Hepatocyte (in vitro differentiated cells): ENCODE measurements at regions not wholly inside any gene's neighbourhood (a gene's known extent, or its start where the extent isn't known, plus 50 kb on each side); places are given as distances from the start of the nearest gene placed in this dataset.
"Not testable (repeated sequence)": the region's sequence is repeated elsewhere in the genome, so short reads cannot be mapped to it uniquely, and the experiment has no call there.

ENCODE experiments used
- DNase-seq: peaks from one replicate; pipeline ENCODE4 v3.0.0-alpha.2; 2016; ENCODE audit warnings: low spot score
- H2AFZ ChIP-seq: fragments of 200-600 bp; sonication (generic); 2 replicates; pipeline ENCODE4 v1.6.0; 2016; ENCODE audit warnings: antibody characterized with exemption, mild to moderate bottlenecking
- H3K27ac ChIP-seq: fragments of 200-600 bp; sonication (generic); 2 replicates; pipeline ENCODE4 v1.5.1; 2016; ENCODE audit warnings: mild to moderate bottlenecking
- H3K27me3 ChIP-seq: fragments of 200-600 bp; sonication (generic); 2 replicates; pipeline ENCODE4 v1.6.1; 2016
- H3K36me3 ChIP-seq: fragments of 200-600 bp; sonication (generic); replicated peaks from 2 replicates; pipeline ENCODE4 v1.5.1; 2016; ENCODE audit warnings: low read depth; ENCODE audit not compliant: insufficient read depth
- H3K4me1 ChIP-seq: fragments of 200-600 bp; sonication (generic); 2 replicates; pipeline ENCODE4 v1.5.1; 2016; ENCODE audit warnings: mild to moderate bottlenecking, moderate library complexity; ENCODE audit not compliant: insufficient read depth
- H3K4me2 ChIP-seq: fragments of 200-600 bp; sonication (generic); 2 replicates; pipeline ENCODE4 v1.6.0; 2016
- H3K4me3 ChIP-seq: fragments of 200-600 bp; sonication (generic); 2 replicates; pipeline ENCODE4 v1.5.1; 2016; ENCODE audit warnings: mild to moderate bottlenecking
- H3K79me2 ChIP-seq: fragments of 200-600 bp; sonication (generic); 2 replicates; pipeline ENCODE4 v1.6.0; 2017; ENCODE audit warnings: mild to moderate bottlenecking
- H3K9me2 ChIP-seq: fragments of 200-600 bp; sonication (generic); replicated peaks from 2 replicates; pipeline ENCODE4 v1.6.0; 2017; ENCODE audit warnings: mild to moderate bottlenecking; ENCODE audit not compliant: insufficient read depth
- H3K9me3 ChIP-seq: fragments of 200-600 bp; sonication (generic); 2 replicates; pipeline ENCODE4 v1.5.1; 2016; ENCODE audit warnings: low read depth, mild to moderate bottlenecking
- H4K20me1 ChIP-seq: fragments of 200-600 bp; sonication (generic); 2 replicates; pipeline ENCODE4 v1.6.0; 2016; ENCODE audit warnings: mild to moderate bottlenecking; ENCODE audit not compliant: insufficient read depth, poor library complexity, severe bottlenecking
- EZH2 ChIP-seq: fragments of 200-600 bp; sonication (generic); IDR thresholded peaks from 2 replicates; pipeline ENCODE4 v1.6.1; 2016; ENCODE audit warnings: antibody characterized with exemption, mild to moderate bottlenecking, borderline replicate concordance
- EZH2phosphoT487 ChIP-seq: fragments of 200-600 bp; sonication (generic); IDR thresholded peaks from one replicate; pipeline ENCODE4 v1.6.1; 2018; ENCODE audit warnings: antibody characterized with exemption, mild to moderate bottlenecking, low read depth, moderate library complexity; ENCODE audit not compliant: unreplicated experiment, severe bottlenecking
- WGBS: methylation state at CpG from one replicate; pipeline ENCODE4 v1.1.6; 2016; ENCODE audit warnings: low lambda C conversion rate; ENCODE audit errors: missing lambda C conversion rate; 5-methylcytosine and 5-hydroxymethylcytosine counted together
- TF ChIP-seq, protein P1 (sequence below): fragments of 200-600 bp; sonication (generic); IDR thresholded peaks from 2 replicates; pipeline ENCODE4 v1.5.1; 2016; ENCODE audit warnings: antibody characterized with exemption, mild to moderate bottlenecking; ENCODE audit not compliant: poor library complexity

DNA sequence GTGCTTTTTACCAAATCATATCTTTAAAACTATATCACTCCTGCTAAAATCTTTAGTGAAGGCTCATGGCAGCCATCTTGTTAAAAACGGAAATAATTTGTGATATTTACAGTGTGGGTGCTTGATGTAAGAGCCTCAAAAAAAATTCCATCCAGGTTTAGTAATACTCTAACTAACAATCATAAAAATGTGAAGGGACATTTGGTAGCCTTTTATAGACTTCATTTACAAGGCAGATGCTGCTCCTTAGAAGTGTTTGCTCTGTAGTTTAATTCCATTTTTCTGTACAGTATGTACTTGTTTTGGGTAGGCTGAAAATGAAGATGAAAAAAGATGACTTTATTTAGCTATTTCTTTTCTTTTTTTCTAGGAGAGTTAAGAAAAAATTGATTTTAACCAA, 525.0 kb downstream of the ZEB2 start:
- H3K4me1 ChIP-seq = peaks cover 9% of the 10 kb centered on the region
- no peaks in the 10 kb centered on the region for H3K9me2 ChIP-seq
- H3K79me2 ChIP-seq = no peaks in the 10 kb centered on the region
- WGBS = 88% methylated on average over 1 of the region's 1 CpG
- H4K20me1 ChIP-seq = no peaks in the 10 kb centered on the region
- no peaks in the 10 kb centered on the region for H3K36me3 ChIP-seq
- peaks cover 5% of the 10 kb centered on the region for H3K9me3 ChIP-seq
- no peak overlapping the region for H3K4me2 ChIP-seq
- no peak for TF ChIP-seq EZH2
- TF ChIP-seq EZH2phosphoT487 = no peak
- TF ChIP-seq, protein P1, sequence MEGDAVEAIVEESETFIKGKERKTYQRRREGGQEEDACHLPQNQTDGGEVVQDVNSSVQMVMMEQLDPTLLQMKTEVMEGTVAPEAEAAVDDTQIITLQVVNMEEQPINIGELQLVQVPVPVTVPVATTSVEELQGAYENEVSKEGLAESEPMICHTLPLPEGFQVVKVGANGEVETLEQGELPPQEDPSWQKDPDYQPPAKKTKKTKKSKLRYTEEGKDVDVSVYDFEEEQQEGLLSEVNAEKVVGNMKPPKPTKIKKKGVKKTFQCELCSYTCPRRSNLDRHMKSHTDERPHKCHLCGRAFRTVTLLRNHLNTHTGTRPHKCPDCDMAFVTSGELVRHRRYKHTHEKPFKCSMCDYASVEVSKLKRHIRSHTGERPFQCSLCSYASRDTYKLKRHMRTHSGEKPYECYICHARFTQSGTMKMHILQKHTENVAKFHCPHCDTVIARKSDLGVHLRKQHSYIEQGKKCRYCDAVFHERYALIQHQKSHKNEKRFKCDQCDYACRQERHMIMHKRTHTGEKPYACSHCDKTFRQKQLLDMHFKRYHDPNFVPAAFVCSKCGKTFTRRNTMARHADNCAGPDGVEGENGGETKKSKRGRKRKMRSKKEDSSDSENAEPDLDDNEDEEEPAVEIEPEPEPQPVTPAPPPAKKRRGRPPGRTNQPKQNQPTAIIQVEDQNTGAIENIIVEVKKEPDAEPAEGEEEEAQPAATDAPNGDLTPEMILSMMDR = no peak
- H3K27ac ChIP-seq = no peak overlapping the region
- no peak overlapping the region for H2AFZ ChIP-seq
- no peak for DNase-seq
- no peaks in the 10 kb centered on the region for H3K27me3 ChIP-seq
- no peak overlapping the region for H3K4me3 ChIP-seq

DNA sequence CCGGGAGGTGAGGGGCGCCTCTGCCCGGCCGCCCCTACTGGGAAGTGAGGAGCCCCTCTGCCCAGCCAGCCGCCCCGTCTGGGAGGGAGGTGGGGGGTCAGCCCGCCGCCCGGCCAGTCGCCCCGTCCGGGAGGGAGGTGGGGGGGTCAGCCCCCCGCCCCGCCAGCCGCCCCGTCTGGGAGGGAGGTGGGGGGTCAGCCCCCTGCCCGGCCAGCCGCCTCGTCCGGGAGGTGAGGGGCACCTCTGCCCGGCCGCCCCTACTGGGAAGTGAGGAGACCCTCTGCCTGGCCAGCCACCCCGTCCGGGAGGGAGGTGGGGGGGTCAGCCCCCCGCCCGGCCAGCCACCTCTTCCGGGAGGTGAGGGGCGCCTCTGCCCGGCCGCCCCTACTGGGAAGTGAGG, 528.3 kb downstream of the ZEB2 start:
- no CpG with 5 or more reads among the region's 30 CpGs for WGBS

DNA sequence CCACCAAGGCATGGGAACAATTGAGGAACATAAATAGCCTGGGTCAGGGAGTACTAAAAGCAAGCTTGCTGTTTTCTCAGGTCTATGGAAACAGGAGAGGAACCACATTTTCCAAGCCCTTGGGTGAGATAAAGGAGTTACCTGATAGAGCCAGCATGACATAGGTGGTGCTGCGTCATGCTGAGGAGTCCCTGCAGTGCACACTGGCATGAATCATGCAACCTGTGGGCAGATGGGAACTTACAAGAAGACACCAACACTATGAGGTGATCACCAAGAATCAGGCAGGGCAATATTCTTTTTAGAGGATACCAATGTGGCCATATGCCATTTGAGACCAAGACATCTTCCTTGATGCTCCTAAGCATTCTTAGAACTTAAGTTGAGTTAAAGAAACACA, 531.8 kb downstream of the ZEB2 start:
- H3K4me3 ChIP-seq = no peak overlapping the region
- peaks cover 5% of the 10 kb centered on the region for H3K9me3 ChIP-seq
- DNase-seq = no peak
- no peaks in the 10 kb centered on the region for H3K36me3 ChIP-seq
- no peaks in the 10 kb centered on the region for H3K79me2 ChIP-seq
- no peaks in the 10 kb centered on the region for H3K4me1 ChIP-seq
- H3K4me2 ChIP-seq = no peak overlapping the region
- no peaks in the 10 kb centered on the region for H4K20me1 ChIP-seq
- no peaks in the 10 kb centered on the region for H3K9me2 ChIP-seq
- H3K27me3 ChIP-seq = no peaks in the 10 kb centered on the region
- WGBS = 100% methylated on average over 1 of the region's 1 CpG
- H3K27ac ChIP-seq = no peak overlapping the region
- H2AFZ ChIP-seq = no peak overlapping the region
- TF ChIP-seq EZH2phosphoT487 (no peak), EZH2 (no peak)
- TF ChIP-seq, protein P1 = no peak

More for the DNA sequence above, 528.3 kb downstream of the ZEB2 start:
- not testable (repeated sequence) for H2AFZ ChIP-seq, H3K79me2 ChIP-seq, H3K36me3 ChIP-seq, H3K4me3 ChIP-seq, H3K27ac ChIP-seq, H3K27me3 ChIP-seq, H3K9me3 ChIP-seq, H4K20me1 ChIP-seq, DNase-seq, H3K9me2 ChIP-seq, H3K4me1 ChIP-seq, H3K4me2 ChIP-seq

DNA sequence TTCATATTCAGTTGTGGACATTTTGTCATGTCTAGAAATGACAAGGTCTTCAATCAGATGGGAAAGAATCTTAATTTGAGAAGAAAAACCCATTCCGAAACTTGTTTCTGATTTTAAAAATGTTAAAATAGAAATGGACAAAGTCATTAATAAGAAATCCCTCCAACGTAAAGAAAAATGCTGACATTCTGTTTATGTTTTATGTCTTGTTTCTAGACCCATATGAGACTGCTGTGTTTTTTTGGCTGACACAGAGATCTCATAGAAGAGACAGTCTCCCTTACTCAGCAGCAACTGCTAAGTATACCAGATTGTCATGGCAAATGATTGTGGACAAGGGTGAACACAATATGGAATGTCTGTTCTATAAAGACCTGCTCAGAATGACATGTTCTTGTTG, 538.5 kb downstream of the ZEB2 start:
- no peak for TF ChIP-seq EZH2phosphoT487

DNA sequence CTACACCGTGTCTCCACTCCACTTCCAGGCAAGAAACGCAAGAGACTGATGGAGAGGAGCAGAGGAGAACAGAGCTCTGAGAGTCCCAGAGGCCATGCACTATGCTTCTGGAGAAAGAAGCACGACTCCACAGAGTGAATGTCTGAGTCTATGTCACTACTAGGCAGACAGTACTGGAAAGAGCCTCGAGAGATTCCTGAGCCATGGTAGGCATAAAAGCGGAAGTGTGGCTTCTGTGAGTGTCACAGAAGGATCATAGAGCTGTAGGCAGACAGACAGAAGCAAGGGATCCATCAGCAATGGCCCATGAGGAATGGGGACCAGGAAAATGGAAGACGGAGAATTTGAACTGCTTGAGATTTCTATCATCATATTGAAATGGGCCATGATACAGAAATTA, 542.6 kb downstream of the ZEB2 start:
- H3K4me3 ChIP-seq = no peak overlapping the region
- H3K27me3 ChIP-seq = no peaks in the 10 kb centered on the region
- H3K4me2 ChIP-seq = no peak overlapping the region
- H2AFZ ChIP-seq = no peak overlapping the region
- TF ChIP-seq EZH2 = no peak
- TF ChIP-seq EZH2phosphoT487 = no peak
- TF ChIP-seq, protein P1 = no peak
- no peak overlapping the region for H3K27ac ChIP-seq
- H3K9me3 ChIP-seq = no peaks in the 10 kb centered on the region
- DNase-seq = no peak
- WGBS = 96% methylated on average over 6 of the region's 6 CpGs
- no peaks in the 10 kb centered on the region for H3K4me1 ChIP-seq
- H4K20me1 ChIP-seq = no peaks in the 10 kb centered on the region
- no peaks in the 10 kb centered on the region for H3K79me2 ChIP-seq
- H3K9me2 ChIP-seq = no peaks in the 10 kb centered on the region
- no peaks in the 10 kb centered on the region for H3K36me3 ChIP-seq

More for the DNA sequence above, 538.5 kb downstream of the ZEB2 start:
- H3K27me3 ChIP-seq = no peaks in the 10 kb centered on the region
- H4K20me1 ChIP-seq = no peaks in the 10 kb centered on the region
- H3K9me3 ChIP-seq = no peaks in the 10 kb centered on the region
- no peak overlapping the region for H3K4me2 ChIP-seq
- no peaks in the 10 kb centered on the region for H3K9me2 ChIP-seq
- no peaks in the 10 kb centered on the region for H3K79me2 ChIP-seq
- H3K4me3 ChIP-seq = no peak overlapping the region
- H3K36me3 ChIP-seq = no peaks in the 10 kb centered on the region
- no peak overlapping the region for H2AFZ ChIP-seq
- no peak overlapping the region for H3K27ac ChIP-seq
- DNase-seq = no peak
- H3K4me1 ChIP-seq = no peaks in the 10 kb centered on the region
- WGBS = 90% methylated on average over 2 of the region's 2 CpGs
